ENCODE measurements at regions not wholly inside any gene's neighbourhood (a gene's known extent, or its start where the extent isn't known, plus 50 kb on each side); places are given as distances from the start of the nearest gene placed in this dataset.

DNA sequence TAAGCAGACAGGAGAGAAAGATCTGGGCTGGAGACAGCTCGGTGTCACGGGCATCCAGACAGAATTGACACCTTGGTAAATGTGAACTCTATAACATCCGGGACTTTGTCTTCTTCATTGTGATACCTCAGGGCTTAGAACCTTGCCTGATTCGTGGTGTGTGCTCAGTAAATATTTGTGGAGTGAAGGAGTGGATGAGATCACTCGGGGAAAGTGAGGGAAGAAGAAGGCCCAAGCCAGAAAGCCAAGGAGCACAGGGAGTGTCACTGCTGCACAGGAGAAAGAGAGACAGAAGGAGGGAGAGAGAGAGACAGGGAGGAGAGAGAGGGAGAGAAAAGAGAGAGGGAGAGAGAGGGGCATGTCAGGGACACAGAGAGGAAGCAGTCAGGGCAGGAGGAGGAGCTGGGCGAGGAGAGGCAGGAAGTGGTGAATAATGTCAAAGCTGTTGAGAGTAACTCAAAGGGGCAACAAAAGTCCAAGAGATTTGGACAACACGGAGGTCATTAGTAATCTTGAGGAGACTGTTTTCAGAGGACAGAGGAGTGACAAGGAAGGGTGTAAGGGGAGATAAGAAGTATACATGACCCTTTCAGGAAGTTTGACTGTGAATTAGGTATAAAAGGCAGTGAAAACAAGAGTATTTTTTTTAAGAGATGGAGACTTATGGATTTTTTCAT is 141.6 kb upstream of the MAX start:
- no peak for DNase-seq (ENCODE audit: low read depth in 2 of 3, low spot score in 1 of 3)

DNA sequence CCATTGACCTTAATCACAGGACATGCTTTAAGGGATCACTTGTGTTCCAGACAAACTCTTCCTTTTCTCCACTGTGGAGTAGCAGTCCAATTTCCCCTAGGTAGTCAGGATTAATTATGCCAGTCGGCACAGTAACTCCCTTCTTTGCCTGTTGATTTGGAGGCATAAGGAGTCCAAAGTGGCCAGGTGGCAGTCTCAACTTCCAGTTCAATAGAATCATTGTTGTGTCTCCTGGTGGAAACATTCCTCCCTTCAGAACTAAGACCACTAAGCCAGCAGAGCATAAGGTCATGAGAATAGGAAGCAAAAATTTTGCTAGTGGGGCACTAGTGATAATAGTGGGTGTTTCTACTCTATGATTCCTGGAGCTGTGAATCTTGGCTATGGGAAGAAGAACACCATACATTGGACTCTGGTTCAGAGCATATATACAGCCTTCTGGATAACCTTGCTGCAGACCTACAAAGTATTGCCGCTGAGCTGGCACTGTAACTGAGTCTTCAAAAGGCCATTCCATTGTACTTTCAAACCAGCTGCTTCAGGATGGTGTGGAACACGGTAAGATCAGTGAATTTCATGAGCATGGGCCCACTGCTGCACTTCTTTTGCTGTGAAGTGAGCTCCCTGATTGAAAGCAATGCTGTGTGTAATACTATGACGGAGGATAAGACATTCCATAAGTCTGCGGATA is 147.3 kb upstream of the MAX start:
- DNase-seq (ENCODE audit: low read depth in 2 of 3, low spot score in 1 of 3) = no peak

DNA sequence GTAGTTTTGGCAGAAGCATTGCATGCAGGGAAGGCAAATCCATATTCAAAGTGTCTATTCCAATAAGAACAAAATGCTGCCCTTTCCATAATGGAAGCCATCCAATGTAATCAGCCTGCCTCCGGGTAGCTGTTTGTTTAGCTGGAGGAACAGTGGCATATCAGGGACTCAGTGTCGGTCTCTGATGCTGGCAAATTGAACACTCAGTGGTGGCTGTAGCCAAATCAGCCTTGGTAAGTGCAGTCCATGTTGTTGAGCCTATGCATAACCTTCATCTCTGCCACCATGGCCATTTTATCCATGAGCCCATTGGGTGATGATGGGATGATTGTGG is 147.8 kb upstream of the MAX start:
- no peak for DNase-seq (ENCODE audit: low read depth in 2 of 3, low spot score in 1 of 3)

DNA sequence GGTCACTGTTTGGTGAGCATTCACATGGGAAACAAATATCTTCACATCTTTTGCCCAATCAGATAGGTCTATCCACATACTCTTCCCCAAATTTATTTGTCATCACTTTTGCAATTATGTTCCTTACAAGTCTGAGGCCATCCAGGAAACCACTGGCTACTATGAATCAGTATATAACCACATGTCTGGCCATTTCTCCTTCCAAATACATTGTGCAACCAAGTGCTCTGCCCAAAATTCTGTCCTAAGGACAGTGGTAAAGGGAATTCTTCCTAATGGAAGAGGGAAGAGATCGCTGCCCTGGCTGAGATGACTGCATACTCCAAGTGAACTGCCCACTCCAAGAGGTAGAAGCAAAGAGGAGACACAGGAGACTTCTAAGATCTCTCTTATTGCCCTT is 148.9 kb upstream of the MAX start:
- no peak for DNase-seq (ENCODE audit: low read depth in 2 of 3, low spot score in 1 of 3)

DNA sequence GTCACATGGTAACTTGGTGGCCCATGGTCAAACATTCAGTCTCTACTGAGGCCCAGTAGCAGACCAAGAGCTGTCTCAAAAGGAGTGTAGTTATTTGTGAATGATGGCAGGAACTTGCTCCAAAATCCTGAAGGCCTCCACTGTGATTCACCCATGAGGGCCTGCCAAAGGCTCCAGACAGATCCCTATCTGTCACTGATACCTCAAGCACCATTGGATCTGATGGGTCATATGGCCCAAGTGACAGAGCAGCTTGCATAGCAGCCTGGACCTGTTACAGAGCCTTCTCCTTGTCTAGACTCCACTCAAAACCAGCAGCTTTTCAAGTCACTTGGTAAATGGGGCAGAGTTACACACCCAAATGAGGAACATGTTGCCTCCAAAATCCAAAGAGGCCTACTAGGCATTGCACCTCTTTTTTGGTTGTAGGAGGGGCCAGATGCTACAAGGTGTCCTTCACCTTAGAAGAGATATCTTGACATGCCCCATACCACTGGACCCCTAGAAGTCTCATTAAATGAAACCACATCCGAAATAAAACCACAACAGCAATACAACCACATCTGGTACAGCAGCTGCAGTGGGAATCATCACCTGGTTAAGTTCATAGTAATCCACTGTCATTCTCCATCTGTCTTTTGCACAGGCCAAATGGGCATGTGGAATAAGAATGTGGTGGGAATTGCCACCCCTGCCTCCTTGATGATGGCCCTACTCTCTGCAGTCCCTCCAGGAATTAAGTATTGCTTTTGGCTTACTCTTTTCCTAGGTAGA is 150.4 kb upstream of the MAX start:
- DNase-seq (ENCODE audit: low read depth in 2 of 3, low spot score in 1 of 3) = no peak

DNA sequence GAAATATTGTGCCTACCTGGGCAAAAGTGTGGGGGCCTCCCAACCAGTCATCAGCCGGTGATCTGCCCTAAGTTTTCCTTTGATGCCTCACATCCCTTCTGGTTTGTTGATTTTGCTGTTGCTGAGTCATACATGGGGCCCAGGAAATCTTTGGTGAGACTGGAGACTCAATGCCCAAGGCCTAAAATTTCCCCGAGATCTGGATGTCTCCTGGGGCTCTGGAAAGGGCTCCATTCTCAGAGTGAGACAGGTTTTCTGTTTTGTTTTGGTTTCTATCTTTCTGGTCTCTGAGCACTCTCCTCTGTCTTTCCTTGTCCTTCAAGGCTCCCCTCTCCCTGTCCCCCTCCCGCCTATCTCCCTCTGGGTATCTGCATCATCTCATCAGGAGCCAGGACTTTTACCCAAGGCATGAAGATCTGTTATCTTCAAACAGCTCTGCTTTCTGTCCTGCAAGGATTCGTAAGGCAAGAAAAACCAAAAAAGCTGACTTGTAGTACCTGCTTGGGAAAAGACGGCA is 152.8 kb upstream of the MAX start:
- DNase-seq (ENCODE audit: low read depth in 2 of 3, low spot score in 1 of 3) = no peak

DNA sequence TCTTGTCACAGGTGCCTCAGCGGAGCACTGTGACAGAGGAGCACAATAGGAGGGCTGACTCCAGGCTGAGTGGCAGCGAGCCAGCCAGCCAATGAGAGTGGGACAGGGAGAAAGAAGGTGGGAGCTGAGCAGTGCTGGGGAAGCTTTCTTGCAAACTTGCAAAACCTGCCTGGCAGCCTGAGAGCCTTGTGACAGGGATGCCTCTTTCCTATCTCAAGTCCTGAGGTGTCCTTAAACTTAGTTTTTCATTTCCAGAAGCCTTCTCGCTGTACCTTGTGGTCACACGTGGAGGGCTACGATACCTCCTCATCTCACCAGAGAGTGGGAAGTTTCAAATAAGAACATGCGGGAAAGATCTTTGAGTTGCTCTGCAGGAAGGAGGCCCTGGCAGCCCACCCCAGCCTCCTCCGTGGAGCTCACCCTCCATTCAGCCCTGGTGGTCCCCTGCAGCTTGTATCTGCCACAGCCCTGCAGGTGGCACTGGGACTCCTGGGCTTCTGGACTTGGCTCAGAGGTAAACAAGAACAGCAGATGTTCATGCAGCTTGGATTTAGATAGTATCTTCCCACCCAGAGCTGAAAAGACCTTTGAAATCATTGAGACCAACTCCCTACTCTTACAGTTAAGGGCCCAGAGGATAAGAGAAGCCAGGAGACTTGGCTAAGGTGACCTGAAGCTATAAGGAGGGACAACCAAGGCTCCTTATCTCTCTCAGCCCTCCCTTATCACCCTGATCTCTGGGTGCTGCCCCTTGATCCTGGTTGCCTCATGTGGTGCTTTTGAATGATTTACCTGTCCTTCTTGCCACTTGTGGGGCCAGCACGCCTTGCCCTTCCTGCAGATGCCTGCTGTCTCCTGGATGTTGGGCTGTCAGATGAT is 153.5 kb upstream of the MAX start:
- no peak for DNase-seq (ENCODE audit: low read depth in 2 of 3, low spot score in 1 of 3)

DNA sequence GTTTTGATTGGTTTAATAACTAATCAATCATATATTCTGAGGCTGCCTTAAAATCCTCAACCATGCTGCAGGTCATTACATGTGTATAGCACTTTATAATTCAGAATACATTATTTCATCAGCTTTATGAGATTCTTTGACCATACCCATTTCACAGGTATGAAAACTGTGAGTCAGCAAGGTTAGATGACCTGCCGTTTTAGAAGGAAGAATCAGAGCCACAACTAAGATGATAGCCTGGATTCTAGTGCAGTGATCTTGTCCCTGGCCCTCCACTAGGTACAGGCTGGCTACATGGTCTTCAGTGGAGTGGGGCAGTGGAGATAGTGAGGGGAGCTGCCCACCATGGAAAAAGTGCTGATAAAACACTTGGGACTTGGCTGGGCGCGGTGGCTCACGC is 154.4 kb upstream of the MAX start:
- DNase-seq (ENCODE audit: low read depth in 2 of 3, low spot score in 1 of 3) = no peak

DNA sequence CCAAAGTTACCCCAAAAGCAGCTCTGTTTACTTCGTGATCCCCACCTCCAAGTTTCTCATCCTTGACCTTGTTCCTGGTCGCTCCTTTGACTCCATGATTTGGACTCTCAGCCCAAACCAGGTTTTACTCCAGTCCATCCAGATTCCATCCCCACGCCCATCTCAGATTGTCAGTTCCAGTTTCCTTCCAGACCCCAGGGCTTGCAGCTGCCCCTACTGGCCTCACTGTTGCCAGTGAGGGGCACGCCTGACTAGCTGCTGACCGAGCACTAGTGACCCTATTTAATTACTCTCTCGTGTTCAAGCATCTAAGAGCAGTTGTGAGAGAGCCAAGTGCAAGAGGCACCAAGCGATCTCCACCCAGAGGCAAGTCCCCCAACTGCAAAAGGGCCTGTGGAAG is 155.1 kb upstream of the FUT8 start:
- no peak for DNase-seq (ENCODE audit: low read depth in 2 of 3, low spot score in 1 of 3)

DNA sequence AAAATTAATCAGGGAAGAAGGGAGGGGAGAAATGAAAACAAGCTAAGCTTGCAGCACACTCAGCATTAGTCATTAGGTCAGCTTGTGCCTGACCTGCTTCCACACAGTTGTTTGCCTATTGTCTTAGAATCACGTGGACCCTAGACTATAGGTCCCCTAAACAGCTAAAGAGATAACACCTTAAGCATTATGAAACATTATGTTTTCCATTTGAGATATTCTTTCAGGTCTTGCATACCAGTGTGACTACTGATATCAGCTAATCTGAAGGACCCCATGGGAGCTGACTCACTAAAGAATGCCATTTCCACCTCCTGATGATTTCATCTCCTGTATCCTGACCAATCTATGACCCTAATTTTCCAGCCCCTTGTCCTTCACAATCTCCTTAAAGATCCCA is 154.1 kb upstream of the FUT8 start:
- no peak for DNase-seq (ENCODE audit: low read depth in 2 of 3, low spot score in 1 of 3)

DNA sequence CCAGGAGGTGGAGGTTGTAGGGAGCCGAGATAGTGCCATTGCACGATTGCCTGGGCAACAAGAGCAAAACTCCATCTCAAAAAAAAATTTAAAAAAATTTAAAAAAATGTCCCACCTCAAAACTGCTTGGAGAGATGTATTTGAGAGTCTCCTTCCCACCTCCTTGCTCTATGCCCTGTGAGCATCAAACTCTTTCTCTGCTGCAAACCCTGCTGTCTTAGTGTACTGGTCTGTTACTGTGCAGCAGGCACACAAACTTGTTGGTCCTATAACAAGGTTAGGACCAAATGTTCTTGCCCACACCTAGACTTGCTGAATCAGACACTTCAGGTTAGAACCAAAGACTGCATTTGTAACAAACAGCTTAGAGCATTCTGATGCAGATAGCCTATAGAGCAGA is 153.5 kb upstream of the FUT8 start:
- no peak for DNase-seq (ENCODE audit: low read depth in 2 of 3, low spot score in 1 of 3)

DNA sequence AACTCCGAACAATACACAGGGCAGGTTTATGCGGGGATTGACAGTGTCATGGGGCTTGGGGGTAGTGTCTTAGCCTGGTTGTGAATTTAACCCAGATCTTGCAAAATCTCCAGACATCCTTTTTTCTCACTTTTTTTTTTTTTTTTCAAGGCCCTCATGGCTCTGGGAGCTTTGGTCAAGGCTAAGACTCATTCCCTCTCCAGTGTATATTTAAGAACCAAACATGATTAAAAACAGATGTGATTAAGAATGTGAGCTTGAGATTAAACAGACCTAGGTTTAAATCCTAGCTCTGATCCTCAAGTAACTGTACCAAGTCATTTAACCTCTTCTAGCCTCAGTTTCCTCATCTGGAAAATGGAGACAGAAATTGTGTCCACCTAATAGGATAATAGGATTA is 151.7 kb upstream of the FUT8 start:
- no peak for DNase-seq (ENCODE audit: low read depth in 2 of 3, low spot score in 1 of 3)

DNA sequence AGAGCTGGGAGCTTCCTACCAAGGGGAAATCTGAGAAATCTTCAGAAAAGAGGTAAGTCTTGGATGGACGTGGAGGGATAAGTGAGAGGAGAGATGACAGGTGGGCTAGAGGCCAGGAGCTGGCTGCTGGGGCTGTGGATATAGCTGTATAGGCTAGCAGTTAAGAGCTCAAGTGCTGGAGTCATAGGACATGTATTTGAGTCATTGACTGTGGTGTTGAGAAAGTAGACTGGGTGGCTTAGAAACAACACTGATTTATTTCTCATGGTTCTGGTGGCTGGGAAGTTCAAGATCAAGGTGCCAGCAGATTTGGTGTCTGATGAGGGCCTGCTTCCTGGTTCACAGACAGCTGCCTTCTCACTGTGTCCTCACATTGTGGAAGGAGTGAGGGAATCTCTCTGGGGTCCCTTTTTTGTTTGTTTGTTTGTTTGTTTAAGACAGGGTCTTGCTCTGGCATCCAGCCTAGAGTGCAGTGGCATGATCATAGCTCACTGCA is 151.1 kb upstream of the FUT8 start:
- DNase-seq (ENCODE audit: low read depth in 2 of 3, low spot score in 1 of 3) = no peak

DNA sequence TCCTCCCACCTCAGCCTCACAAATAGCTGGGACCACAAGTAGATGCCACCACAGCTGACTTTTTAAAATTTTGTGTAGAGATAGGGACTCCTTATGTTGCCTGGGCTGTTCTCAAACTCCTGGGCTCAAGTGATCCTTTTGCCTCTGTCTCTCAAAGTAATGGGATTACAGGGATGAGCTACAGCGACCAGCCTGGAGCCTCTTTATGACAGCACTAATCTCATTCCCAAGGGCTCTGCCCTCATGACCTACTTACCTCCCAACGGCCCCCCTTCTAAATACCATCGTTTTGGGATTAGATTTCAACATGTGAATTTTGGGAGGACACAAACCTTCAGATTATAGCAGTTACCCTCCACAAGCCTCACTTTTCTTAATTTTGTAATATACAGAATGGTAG is 150.6 kb upstream of the FUT8 start:
- DNase-seq (ENCODE audit: low read depth in 2 of 3, low spot score in 1 of 3) = no peak

DNA sequence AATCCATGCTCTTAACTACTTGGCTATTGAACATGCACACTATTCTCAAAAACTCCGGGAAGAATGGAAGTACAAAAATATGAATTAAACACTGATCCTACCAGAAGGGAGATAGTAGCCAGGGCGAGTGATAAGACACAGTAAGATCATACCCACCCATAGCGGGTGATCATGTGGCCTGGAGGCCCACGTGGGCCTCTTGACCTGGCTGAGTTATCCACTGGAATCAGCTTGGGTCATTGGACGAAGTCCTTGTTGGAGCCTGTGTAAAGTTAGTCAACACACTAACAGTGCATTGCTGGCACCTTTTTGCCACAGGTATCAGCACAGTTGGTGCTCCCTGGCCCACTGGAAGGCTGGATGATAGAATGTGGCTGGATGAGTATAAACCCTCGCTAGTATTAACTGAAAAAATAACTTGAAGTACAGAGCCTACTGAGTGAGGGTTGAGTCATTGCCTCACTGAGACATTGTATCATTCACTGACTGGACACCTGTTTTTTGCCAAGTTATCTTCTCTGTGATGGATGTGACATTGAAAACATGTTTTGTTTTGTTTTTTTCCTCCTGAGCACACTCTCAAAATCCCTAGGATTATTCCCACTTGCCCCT is 149.2 kb upstream of the FUT8 start:
- DNase-seq (ENCODE audit: low read depth in 2 of 3, low spot score in 1 of 3) = no peak

DNA sequence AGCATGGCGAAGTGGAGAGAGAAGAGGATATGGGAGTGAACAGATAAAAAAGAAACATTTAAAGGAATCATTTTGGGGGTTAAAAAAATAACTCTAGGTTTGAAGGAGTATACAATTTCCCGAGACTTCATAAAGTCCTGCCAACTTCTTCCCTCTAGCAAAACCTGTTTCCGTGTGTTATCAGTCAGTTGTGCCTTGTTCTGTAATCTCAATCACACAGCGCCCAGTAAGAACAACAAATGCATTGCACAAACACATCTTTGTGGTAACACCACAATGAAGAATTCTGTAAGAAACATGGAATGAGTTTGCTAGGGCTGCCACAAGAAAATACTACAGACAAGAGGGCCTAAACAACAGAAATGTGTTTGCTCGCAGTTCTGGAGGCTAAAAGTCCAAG is 144.7 kb upstream of the FUT8 start:
- no peak for DNase-seq (ENCODE audit: low read depth in 2 of 3, low spot score in 1 of 3)

DNA sequence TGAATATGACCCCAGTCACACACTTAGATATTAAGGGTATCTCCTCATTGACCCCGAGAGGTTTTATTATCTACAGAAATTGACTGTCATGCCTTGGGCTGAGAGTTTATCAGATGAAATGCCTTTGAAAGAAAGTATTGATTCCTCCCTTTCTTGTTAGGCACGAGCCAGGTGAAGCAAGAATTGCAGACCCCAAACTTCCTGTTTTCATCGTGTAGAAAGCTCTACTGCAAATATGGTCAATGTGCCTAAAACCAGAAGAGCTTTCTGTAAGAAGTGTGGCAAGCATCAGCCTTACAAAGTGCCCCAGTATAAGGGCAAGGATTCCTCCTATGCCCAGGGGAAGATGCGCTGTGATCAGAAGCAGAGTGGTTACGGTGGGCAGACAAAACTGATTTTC is 143.9 kb upstream of the FUT8 start:
- no peak for DNase-seq (ENCODE audit: low read depth in 2 of 3, low spot score in 1 of 3)

DNA sequence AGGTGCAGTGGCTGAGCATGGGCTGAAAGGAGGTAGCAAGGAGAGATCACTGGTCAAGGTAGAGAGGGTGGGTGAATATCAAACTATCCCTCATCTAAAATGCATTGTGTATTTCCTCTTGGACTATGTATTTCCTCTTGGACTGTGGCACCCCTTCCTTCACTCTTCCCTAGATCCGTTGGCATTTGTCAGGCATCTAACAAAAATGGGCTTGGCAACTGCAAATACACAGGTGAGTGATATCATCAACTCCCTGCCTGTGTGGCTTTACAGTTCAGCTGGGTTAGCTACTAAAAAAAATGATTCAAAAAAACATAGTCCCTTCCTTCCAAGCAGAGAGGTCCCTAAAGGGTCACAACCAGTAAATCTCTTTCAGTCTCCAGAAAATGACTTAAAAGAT is 142.8 kb upstream of the FUT8 start:
- no peak for DNase-seq (ENCODE audit: low read depth in 2 of 3, low spot score in 1 of 3)

DNA sequence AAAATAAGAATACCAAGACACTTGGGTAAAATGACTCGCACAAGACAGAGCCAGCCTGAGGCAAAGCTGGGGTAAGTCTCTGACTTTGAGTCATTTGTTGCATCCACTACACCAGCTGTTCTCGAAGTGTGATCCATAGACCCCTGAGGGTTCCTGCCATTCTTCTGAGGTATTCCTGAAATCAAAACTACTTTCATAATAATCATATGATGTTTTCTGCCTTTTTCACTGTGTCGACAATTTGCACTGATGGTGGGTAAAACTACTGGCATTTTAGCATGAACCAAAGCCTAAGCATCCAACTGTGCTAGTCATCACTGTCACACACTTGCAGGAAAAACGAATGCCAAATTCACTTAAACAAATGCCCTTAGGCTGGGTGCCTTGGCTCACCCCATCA is 135.5 kb upstream of the FUT8 start:
- no peak for DNase-seq (ENCODE audit: low read depth in 2 of 3, low spot score in 1 of 3)

DNA sequence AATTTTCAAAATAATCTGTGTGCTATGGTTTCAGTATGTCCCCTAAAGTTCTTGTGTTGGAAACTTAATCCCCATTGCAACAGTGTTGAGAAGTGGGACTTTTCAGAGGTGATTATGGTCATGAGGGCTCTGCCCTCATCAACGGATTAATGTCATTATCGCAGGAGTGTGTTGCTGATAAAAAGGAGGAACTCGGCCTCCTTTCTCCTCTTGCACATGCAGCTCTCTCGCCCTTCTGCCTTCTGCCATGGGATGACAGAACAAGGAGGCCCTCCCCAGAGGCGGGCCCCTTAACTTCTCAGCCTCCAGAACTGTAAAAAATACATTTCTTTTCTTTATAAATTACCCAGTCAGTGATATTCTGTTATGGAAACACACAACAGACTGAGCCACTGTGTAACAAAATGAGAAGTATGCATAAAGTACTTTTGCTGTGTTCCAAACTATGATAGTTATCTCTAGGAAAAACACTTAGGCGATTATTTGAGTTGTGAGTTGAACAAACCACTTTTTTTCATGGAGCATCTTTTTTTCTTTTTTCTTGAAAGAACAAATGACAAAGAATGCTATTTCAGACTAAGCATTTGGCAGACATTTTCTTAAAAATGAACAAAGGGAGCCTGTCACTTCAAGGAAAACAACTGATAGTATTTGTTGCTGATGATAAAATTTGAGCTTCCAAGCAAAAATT is 134.8 kb upstream of the FUT8 start:
- DNase-seq (ENCODE audit: low read depth in 2 of 3, low spot score in 1 of 3) = no peak

Data from stimulated activated CD4-positive, alpha-beta T cell treated with anti-CD3 and anti-CD28 coated beads, Interleukin-12 subunit alpha, Interleukin-12 subunit beta, amount 100 ng/mL, for 48 hours (primary cell).